Small intestine (tissue), 7 donors: ENCODE measurements at regions not wholly inside any gene's neighbourhood (a gene's known extent, or its start where the extent isn't known, plus 50 kb on each side); places are given as distances from the start of the nearest gene placed in this dataset.

Experiments used
- DNase-seq, 2 donors: peaks; one replicate each; pipeline versions ENCODE4 v3.0.0 to v3.0.0-alpha.2; 2013
- FAIRE-seq: peaks from 2 replicates; lab custom pipeline; 2012; peaks lifted over from hg19 to GRCh38; lab: Jason Lieb, UNC
- H3K27ac ChIP-seq, 3 donors: one replicate each; pipeline ENCODE4 v1.5.1; 2013; ENCODE audit warnings: low read length in 2 of 3, mild to moderate bottlenecking in 2 of 3, control low read depth in 1 of 3, inconsistent platforms in 1 of 3, low read depth in 1 of 3, moderate library complexity in 1 of 3
- H3K27me3 ChIP-seq, 3 donors: one replicate each; pipeline ENCODE4 v1.6.1; 2013; ENCODE audit warnings: low read length in 3 of 3, inconsistent platforms in 1 of 3; ENCODE audit not compliant: control insufficient read depth in 3 of 3, insufficient read depth in 3 of 3
- H3K36me3 ChIP-seq, 3 donors: one replicate each; pipeline ENCODE4 v1.6.1; 2013; ENCODE audit warnings: low read length in 3 of 3, inconsistent platforms in 1 of 3, low read depth in 1 of 3, mild to moderate bottlenecking in 1 of 3, moderate library complexity in 1 of 3; ENCODE audit not compliant: control insufficient read depth in 3 of 3, insufficient read depth in 2 of 3
- H3K4me1 ChIP-seq, 3 donors: one replicate each; pipeline ENCODE4 v1.6.1; 2013; ENCODE audit warnings: low read length in 2 of 3, inconsistent platforms in 1 of 3, low read depth in 1 of 3, mild to moderate bottlenecking in 1 of 3, moderate library complexity in 1 of 3; ENCODE audit not compliant: control insufficient read depth in 3 of 3, insufficient read depth in 2 of 3
- H3K4me3 ChIP-seq, 3 donors: one replicate each; pipeline ENCODE4 v1.5.1; 2013; ENCODE audit warnings: low read length in 3 of 3, control low read depth in 1 of 3, inconsistent platforms in 1 of 3, low read depth in 1 of 3, mild to moderate bottlenecking in 1 of 3, moderate library complexity in 1 of 3
- H3K9me3 ChIP-seq, 2 donors: one replicate each; pipeline ENCODE4 v1.6.1; 2013; ENCODE audit warnings: low read depth in 1 of 2, low read length in 1 of 2; ENCODE audit not compliant: control insufficient read depth in 2 of 2, insufficient read depth in 1 of 2
- WGBS, 3 donors: extraction: QIAGEN DNeasy Blood & Tissue Kit; methylation state at CpG; one replicate each; pipeline ENCODE4 v1.1.7; 2013; 5-methylcytosine and 5-hydroxymethylcytosine counted together
- donor health status: healthy with polysubstance abuse.
- donor health status: control.
- donor health status: control.
- donor health status: Bipolar disorder and iron deficiency.
- donor health status: healthy.

GRCh38 chr3:19060404-19060803, 87.9 kb upstream of the KCNH8 start:
- 62 to 88% (median 82%) methylated on average over 1 of the region's 1 CpG for WGBS, 3 donors
- no peak for FAIRE-seq

DNA sequence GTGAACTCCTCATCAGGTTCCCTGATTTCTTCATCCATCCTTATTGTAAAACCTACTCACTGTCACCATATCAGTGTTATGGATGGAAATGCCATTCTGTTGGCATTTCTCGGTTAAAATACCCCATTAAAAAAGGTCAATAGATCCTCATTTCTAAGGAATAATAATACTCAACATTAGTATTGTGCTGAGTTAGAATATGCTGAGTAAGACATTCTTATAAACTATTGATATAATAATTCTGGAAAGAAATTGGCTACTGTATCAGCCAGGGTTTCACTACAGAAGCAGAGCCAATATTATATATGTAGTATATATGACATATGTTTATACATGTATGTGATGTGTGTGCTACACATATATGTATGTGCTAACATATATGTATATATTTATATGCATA, 95.4 kb upstream of the KCNH8 start:
- no peak overlapping the region for H3K27ac ChIP-seq
- no peak for FAIRE-seq

More at GRCh38 chr3:19060404-19060803, 87.9 kb upstream of the KCNH8 start:
- no peak overlapping the region for H3K4me3 ChIP-seq
- no peak for DNase-seq
- no peaks in the 10 kb centered on the region for H3K27me3 ChIP-seq
- no peaks in the 10 kb centered on the region for H3K4me1 ChIP-seq
- no peaks in the 10 kb centered on the region for H3K9me3 ChIP-seq
- H3K36me3 ChIP-seq: no peaks in the 10 kb centered on the region
- no peak overlapping the region for H3K27ac ChIP-seq

GRCh38 chr3:19046440-19046839, 101.9 kb upstream of the KCNH8 start:
- H3K9me3 ChIP-seq: no peaks in the 10 kb centered on the region
- H3K27ac ChIP-seq: no peak overlapping the region
- DNase-seq (no peak), FAIRE-seq (no peak)
- H3K27me3 ChIP-seq: no peaks in the 10 kb centered on the region
- WGBS, 3 donors: 58 to 68% (median 68%) methylated on average over 1 of the region's 1 CpG
- no peaks in the 10 kb centered on the region for H3K4me1 ChIP-seq
- no peak overlapping the region for H3K4me3 ChIP-seq
- no peaks in the 10 kb centered on the region for H3K36me3 ChIP-seq

More for the DNA sequence above, 95.4 kb upstream of the KCNH8 start:
- 72 to 93% (median 88%) methylated on average over 1 of the region's 1 CpG for WGBS, 3 donors
- no peaks in the 10 kb centered on the region for H3K4me1 ChIP-seq
- H3K36me3 ChIP-seq: no peaks in the 10 kb centered on the region
- DNase-seq: no peak
- H3K4me3 ChIP-seq: no peak overlapping the region
- no peaks in the 10 kb centered on the region for H3K27me3 ChIP-seq
- H3K9me3 ChIP-seq: no peaks in the 10 kb centered on the region

DNA sequence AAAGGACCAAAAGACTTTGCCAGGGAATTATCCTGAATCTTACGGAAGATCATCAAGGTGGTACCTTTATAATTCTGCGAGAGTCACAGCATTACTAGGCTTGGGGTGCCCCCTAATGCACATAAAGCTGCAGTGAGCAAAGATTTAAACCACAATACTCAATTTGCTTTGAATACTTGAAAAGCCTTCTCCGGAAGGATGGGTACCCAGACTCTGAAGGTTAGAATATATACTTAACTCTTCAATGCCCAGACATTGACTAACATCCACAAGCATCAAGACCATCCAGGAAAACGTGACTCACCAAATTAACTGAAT, 117.8 kb upstream of the KCNH8 start:
- no peak overlapping the region for H3K27ac ChIP-seq
- no peaks in the 10 kb centered on the region for H3K27me3 ChIP-seq
- 18 to 40% (median 28%) methylated on average over 4 of the region's 4 CpGs for WGBS, 3 donors
- H3K36me3 ChIP-seq: no peaks in the 10 kb centered on the region
- H3K4me1 ChIP-seq: no peaks in the 10 kb centered on the region
- no peak for DNase-seq
- no peaks in the 10 kb centered on the region for H3K9me3 ChIP-seq
- FAIRE-seq: no peak
- H3K4me3 ChIP-seq: no peak overlapping the region

DNA sequence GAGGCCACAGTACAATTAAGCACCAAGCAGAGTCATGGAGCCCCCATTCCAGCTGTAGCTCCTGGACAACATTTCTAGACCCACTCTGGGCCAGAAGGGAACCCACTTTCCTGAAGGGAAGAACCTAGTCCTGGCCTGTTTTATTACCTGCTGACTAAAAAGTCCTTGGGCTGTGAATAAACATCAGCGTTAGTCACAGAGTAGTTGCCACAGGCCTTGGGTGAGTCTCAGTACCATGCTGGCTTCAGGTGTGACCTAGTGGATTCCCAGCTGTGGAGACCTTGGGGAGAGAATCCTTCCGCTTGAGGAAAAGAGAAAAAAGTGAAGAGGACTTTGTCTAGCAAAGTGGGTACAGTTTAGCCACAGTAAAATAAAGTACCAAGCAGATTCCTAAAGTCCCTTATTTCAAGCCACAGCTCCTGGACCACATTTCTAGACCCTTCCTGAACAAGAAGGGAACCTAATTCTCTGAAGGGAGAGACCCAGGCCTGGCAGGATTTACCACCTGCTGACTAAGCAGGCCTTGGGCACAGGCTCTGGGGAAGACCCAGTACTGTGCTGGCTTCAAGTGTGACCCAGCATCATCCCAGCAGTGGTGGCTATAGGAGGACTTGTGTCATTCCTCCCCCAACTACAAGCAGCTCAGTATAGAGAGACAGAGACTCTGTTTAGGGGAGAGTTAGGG, 118.3 kb upstream of the KCNH8 start:
- DNase-seq (no peak), FAIRE-seq (no peak)
- Histone ChIP-seq H3K4me3 (no peak overlapping the region), H3K9me3 (no peaks in the 10 kb centered on the region), H3K4me1 (no peaks in the 10 kb centered on the region), H3K27ac (no peak overlapping the region), H3K36me3 (no peaks in the 10 kb centered on the region), H3K27me3 (no peaks in the 10 kb centered on the region)
- WGBS, 3 donors: 86 to 90% (median 86%) methylated on average over 2 of the region's 2 CpGs

DNA sequence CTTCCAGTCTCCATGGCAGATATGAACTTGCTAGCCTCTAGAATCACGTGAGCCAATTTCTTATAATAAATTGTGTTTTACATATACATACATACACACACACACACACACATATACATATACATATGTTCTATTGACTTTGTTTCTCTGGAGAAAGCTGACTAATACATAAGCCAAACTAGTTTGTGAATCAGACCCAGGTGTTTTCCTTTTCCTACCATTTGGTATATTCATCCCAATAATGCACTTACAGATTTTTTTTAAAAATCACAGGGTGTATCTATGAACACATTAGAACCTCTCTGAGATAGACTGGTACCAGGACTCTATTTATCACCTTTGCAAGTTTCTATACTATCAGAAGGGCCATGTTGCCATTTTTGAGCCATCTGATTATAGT, 122.9 kb upstream of the KCNH8 start:
- no peaks in the 10 kb centered on the region for H3K36me3 ChIP-seq
- H3K9me3 ChIP-seq: no peaks in the 10 kb centered on the region
- 79 to 91% (median 90%) methylated on average over 1 of the region's 1 CpG for WGBS, 3 donors
- FAIRE-seq (no peak), DNase-seq (no peak)
- H3K4me1 ChIP-seq: no peaks in the 10 kb centered on the region
- H3K27me3 ChIP-seq: no peaks in the 10 kb centered on the region
- no peak overlapping the region for H3K27ac ChIP-seq
- no peak overlapping the region for H3K4me3 ChIP-seq

GRCh38 chr3:19022546-19022945, 125.8 kb upstream of the KCNH8 start:
- no peaks in the 10 kb centered on the region for H3K36me3 ChIP-seq
- no peak overlapping the region for H3K4me3 ChIP-seq
- H3K27me3 ChIP-seq: no peaks in the 10 kb centered on the region
- no peaks in the 10 kb centered on the region for H3K4me1 ChIP-seq
- no peak for FAIRE-seq
- 82 to 92% (median 84%) methylated on average over 4 of the region's 4 CpGs for WGBS, 3 donors
- H3K9me3 ChIP-seq: no peaks in the 10 kb centered on the region
- DNase-seq: no peak
- H3K27ac ChIP-seq: no peak overlapping the region

DNA sequence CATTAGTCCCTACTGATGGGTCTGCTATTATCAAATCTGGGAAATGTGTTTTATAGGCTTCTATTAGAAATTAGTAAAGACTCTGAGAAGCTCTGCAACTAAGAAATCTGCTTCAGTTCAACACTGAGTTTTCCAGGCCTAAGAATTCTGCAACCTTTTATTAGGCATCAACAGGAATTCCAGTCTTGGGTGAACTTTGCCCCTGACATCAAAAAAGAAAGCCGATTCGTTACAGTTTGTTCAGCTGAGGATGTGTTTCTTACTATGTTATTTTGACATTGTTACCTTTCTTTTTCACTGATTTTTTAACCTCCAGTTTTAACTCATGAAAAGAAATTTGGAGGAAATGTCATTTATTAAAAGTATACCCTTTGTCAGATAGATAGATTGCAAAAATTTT, 131.5 kb upstream of the KCNH8 start:
- Histone ChIP-seq H3K36me3 (no peaks in the 10 kb centered on the region), H3K27me3 (no peaks in the 10 kb centered on the region), H3K4me3 (no peak overlapping the region), H3K27ac (no peak overlapping the region), H3K4me1 (peaks cover 0 to 6% (median 0%) of the 10 kb centered on the region in 3 donors), H3K9me3 (no peaks in the 10 kb centered on the region)
- FAIRE-seq: no peak
- WGBS, 3 donors: 17 to 61% (median 33%) methylated on average over 2 of the region's 2 CpGs
- DNase-seq: peak; percentile 66 to 71

DNA sequence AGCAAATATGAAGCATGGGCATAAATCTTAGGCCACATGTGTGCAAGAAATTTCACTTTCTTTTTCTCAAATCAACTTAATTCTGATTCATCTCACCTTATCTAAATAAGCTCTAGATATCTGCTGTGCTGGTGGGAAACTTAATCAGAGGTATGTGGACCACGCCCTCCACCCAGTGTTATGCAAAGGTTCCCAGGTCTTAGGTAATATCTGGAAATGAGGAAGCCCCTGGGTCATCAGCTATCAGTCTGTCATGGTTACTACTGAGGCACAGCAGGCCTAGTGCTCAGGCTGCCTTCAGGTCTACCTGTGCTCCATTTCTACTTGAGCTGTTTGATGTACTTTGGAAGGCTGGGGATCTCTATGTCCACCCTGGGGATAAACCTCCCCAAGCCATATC, 134.4 kb upstream of the KCNH8 start:
- Histone ChIP-seq H3K4me1 (peaks cover 0 to 6% (median 0%) of the 10 kb centered on the region in 3 donors), H3K27me3 (no peaks in the 10 kb centered on the region), H3K36me3 (no peaks in the 10 kb centered on the region), H3K27ac (no peak overlapping the region), H3K4me3 (no peak overlapping the region), H3K9me3 (no peaks in the 10 kb centered on the region)
- DNase-seq (peak; percentile 46 to 65), FAIRE-seq (no peak)
- 8 to 38% (median 37%) methylated on average over 1 of the region's 1 CpG for WGBS, 3 donors
